IMR-90 (cell line): ENCODE measurements at regions not wholly inside any gene's neighbourhood (a gene's known extent, or its start where the extent isn't known, plus 50 kb on each side); places are given as distances from the start of the nearest gene placed in this dataset.

ENCODE experiments used
- ATAC-seq: fragments of 200-7000 bp; cut with Tn5 transposase; 2 replicates; pipeline ENCODE4 v1.9.1; 2020; ENCODE audit warnings: low read depth, mild to moderate bottlenecking, moderate library complexity
- BruUV-seq: library from RNA; stranded (reverse); fragments of 400-500 nt; replicated peaks from 2 replicates; lab custom pipeline; 2021; lab: Mats Ljungman, UMichigan
- CTCF ChIA-PET: fragments of 300-600 bp; formaldehyde crosslinking; extraction: SDS; loops from one replicate; lab custom pipeline; 2021; ENCODE audit warnings: antibody characterized with exemption; lab: Yijun Ruan, JAX
- POLR2A ChIA-PET: fragments of 300-600 bp; sonication (Branson Sonifier 250); formaldehyde crosslinking; loops from one replicate; lab custom pipeline; 2022; ENCODE audit warnings: antibody characterized with exemption; ENCODE audit not compliant: unreplicated experiment; lab: Charles Lee
- DNase-seq: peaks from one replicate; pipeline ENCODE4 v3.0.0; 2013
- H2AFZ ChIP-seq: replicated peaks from 2 replicates; pipeline ENCODE3; 2013; ENCODE audit warnings: low read length, mild to moderate bottlenecking; ENCODE audit not compliant: poor library complexity
- H2AK5ac ChIP-seq: 2 replicates; pipeline ENCODE4 v1.6.1; 2013; ENCODE audit warnings: low read depth, low read length, inconsistent platforms
- H2AK9ac ChIP-seq: replicated peaks from 2 replicates; pipeline ENCODE3; 2013; ENCODE audit warnings: mild to moderate bottlenecking, low read depth, low read length, moderate library complexity; ENCODE audit not compliant: poor library complexity
- H2BK120ac ChIP-seq: 2 replicates; pipeline ENCODE4 v1.6.1; 2013; ENCODE audit warnings: low read depth, low read length, inconsistent platforms
- H2BK15ac ChIP-seq: 3 replicates; pipeline ENCODE4 v1.6.1; 2013; ENCODE audit warnings: low read depth, low read length, inconsistent platforms
- H2BK20ac ChIP-seq: 2 replicates; pipeline ENCODE4 v1.6.1; 2013; ENCODE audit warnings: low read depth, mild to moderate bottlenecking, inconsistent platforms, low read length, moderate library complexity
- H2BK5ac ChIP-seq: 2 replicates; pipeline ENCODE4 v1.6.1; 2013; ENCODE audit warnings: mild to moderate bottlenecking, low read depth, low read length, inconsistent platforms; ENCODE audit not compliant: poor library complexity, severe bottlenecking
- H3K14ac ChIP-seq: replicated peaks from 2 replicates; pipeline ENCODE4 v1.6.1; 2013; ENCODE audit warnings: low read depth, low read length, inconsistent platforms
- H3K18ac ChIP-seq: 2 replicates; pipeline ENCODE4 v1.6.1; 2013; ENCODE audit warnings: low read depth, low read length, control low read depth
- H3K23ac ChIP-seq: 2 replicates; pipeline ENCODE4 v1.6.1; 2013; ENCODE audit warnings: low read depth, low read length, inconsistent platforms
- H3K27ac ChIP-seq: 2 replicates; pipeline ENCODE4 v1.5.1; 2013; ENCODE audit warnings: mild to moderate bottlenecking, control low read depth, low read length; ENCODE audit not compliant: insufficient read depth
- H3K27me3 ChIP-seq: 2 replicates; pipeline ENCODE4 v1.6.1; 2013; ENCODE audit warnings: low read length; ENCODE audit not compliant: control insufficient read depth, insufficient read depth
- H3K36me3 ChIP-seq: 2 replicates; pipeline ENCODE4 v1.6.1; 2013; ENCODE audit warnings: low read length, mixed read lengths; ENCODE audit not compliant: control insufficient read depth, insufficient read depth
- H3K4ac ChIP-seq: 2 replicates; pipeline ENCODE4 v1.6.1; 2013; ENCODE audit warnings: low read depth, low read length, inconsistent platforms
- H3K4me1 ChIP-seq: 2 replicates; pipeline ENCODE4 v1.6.1; 2013; ENCODE audit warnings: low read length, mixed read lengths; ENCODE audit not compliant: control insufficient read depth, insufficient read depth
- H3K4me2 ChIP-seq: 2 replicates; pipeline ENCODE4 v1.6.1; 2013; ENCODE audit warnings: low read depth, mild to moderate bottlenecking, control low read depth, low read length, moderate library complexity
- H3K4me3 ChIP-seq: 2 replicates; pipeline ENCODE4 v1.5.1; 2013; ENCODE audit warnings: low read depth, mild to moderate bottlenecking, control low read depth, low read length, moderate library complexity; ENCODE audit not compliant: insufficient read depth
- H3K56ac ChIP-seq: 2 replicates; pipeline ENCODE4 v1.6.1; 2013; ENCODE audit warnings: low read length, inconsistent platforms; ENCODE audit not compliant: insufficient read depth; ENCODE audit errors: extremely low read depth
- H3K79me1 ChIP-seq, 2 experiments: 2 replicates each; pipeline ENCODE4 v1.6.1; 2013; ENCODE audit warnings: low read length in 2 of 2, inconsistent platforms in 1 of 2, low read depth in 1 of 2
- H3K9ac ChIP-seq: 2 replicates; pipeline ENCODE4 v1.6.1; 2013; ENCODE audit warnings: low read depth, low read length, control low read depth
- H3K9me1 ChIP-seq: 2 replicates; pipeline ENCODE4 v1.6.1; 2013; ENCODE audit warnings: low read length, inconsistent platforms; ENCODE audit not compliant: insufficient read depth
- H3K9me3 ChIP-seq: 2 replicates; pipeline ENCODE4 v1.6.1; 2013; ENCODE audit warnings: low read length; ENCODE audit not compliant: control insufficient read depth, insufficient read depth
- H4K20me1 ChIP-seq: 2 replicates; pipeline ENCODE4 v1.6.1; 2013; ENCODE audit warnings: low read length, inconsistent platforms; ENCODE audit not compliant: insufficient read depth
- H4K5ac ChIP-seq: 2 replicates; pipeline ENCODE4 v1.6.1; 2013; ENCODE audit warnings: mild to moderate bottlenecking, low read depth, low read length, control low read depth
- H4K8ac ChIP-seq, 2 experiments: 2 replicates each; pipeline ENCODE4 v1.6.1; 2013; ENCODE audit warnings: low read depth in 2 of 2, low read length in 2 of 2, control low read depth in 1 of 2, inconsistent platforms in 1 of 2
- H4K91ac ChIP-seq: 2 replicates; pipeline ENCODE4 v1.6.1; 2013; ENCODE audit warnings: low read depth, low read length, inconsistent platforms; ENCODE audit not compliant: insufficient read depth
- BHLHE40 ChIP-seq: fragments of 150-350 bp; IDR thresholded peaks from 2 replicates; pipeline ENCODE4 v1.6.1; 2016; ENCODE audit warnings: mild to moderate bottlenecking, low read depth, low read length
- CEBPB ChIP-seq: IDR thresholded peaks from 2 replicates; pipeline ENCODE4 v1.6.1; 2012; ENCODE audit warnings: low read depth, low read length, improper control_type of control experiment
- MAFK ChIP-seq: IDR thresholded peaks from 2 replicates; pipeline ENCODE4 v1.6.1; 2012; ENCODE audit warnings: low read depth, low read length, improper control_type of control experiment
- MAZ ChIP-seq: IDR thresholded peaks from 2 replicates; pipeline ENCODE4 v1.6.1; 2012; ENCODE audit warnings: low read depth, mild to moderate bottlenecking, low read length, improper control_type of control experiment, moderate library complexity, borderline replicate concordance
- MXI1 ChIP-seq: IDR thresholded peaks from 2 replicates; pipeline ENCODE4 v1.6.1; 2012; ENCODE audit warnings: low read depth, mild to moderate bottlenecking, low read length, moderate library complexity, borderline replicate concordance
- NFE2L2 ChIP-seq: fragments of 150-350 bp; IDR thresholded peaks from 2 replicates; pipeline ENCODE4 v1.6.1; 2016; ENCODE audit warnings: low read depth, mild to moderate bottlenecking, low read length
- RAD21 ChIP-seq: IDR thresholded peaks from 2 replicates; pipeline ENCODE4 v1.6.1; 2012; ENCODE audit warnings: low read length, improper control_type of control experiment
- RFX5 ChIP-seq: IDR thresholded peaks from 2 replicates; pipeline ENCODE4 v1.8.0; 2012; ENCODE audit warnings: low read depth, mild to moderate bottlenecking, low read length, moderate library complexity
- SMC3 ChIP-seq: fragments of 150-350 bp; IDR thresholded peaks from 2 replicates; pipeline ENCODE4 v1.6.1; 2016; ENCODE audit warnings: low read depth, mild to moderate bottlenecking, antibody characterized with exemption, low read length, moderate library complexity
- WGBS, 2 experiments: methylation state at CpG; one replicate each; pipeline versions ENCODE4 v1.1.5 to v1.1.7; 2013; ENCODE audit warnings: missing lambda C conversion rate in 2 of 2; ENCODE audit not compliant: insufficient read length in 1 of 2; ENCODE audit errors: extremely low coverage in 2 of 2; 5-methylcytosine and 5-hydroxymethylcytosine counted together
- dilution Hi-C: fragments of 300-500 bp; cut with HindIII; formaldehyde crosslinking; loops from one replicate; pipeline ENCODE4 v1.14.3; 2018; ENCODE audit warnings: low sequenced_read_pairs; ENCODE audit not compliant: unreplicated experiment
- in situ Hi-C: fragments of 300-500 bp; cut with MboI; formaldehyde crosslinking; loops from 3 replicates; pipeline ENCODE4 v1.14.3; 2019; ENCODE audit warnings: low sequenced_read_pairs, inconsistent platforms, mixed read lengths
- intact Hi-C: fragments of 100-400 bp; cut with micrococcal nuclease; formaldehyde crosslinking; loops from 2 replicates; pipeline ENCODE4 v1.10.0; 2022
- TF ChIP-seq, protein P1 (sequence below): conservative IDR thresholded peaks from 2 replicates; pipeline ENCODE4 v1.5.1; 2012; ENCODE audit warnings: mild to moderate bottlenecking, low read depth, low read length, improper control_type of control experiment
- TF ChIP-seq, protein P2 (sequence below): fragments of 150-350 bp; IDR thresholded peaks from 2 replicates; pipeline ENCODE4 v1.6.1; 2017; ENCODE audit warnings: mild to moderate bottlenecking, antibody characterized with exemption, low read length, low read depth
- TF ChIP-seq, protein P3 (sequence below): fragments of 150-350 bp; IDR thresholded peaks from 2 replicates; pipeline ENCODE4 v1.6.1; 2016; ENCODE audit warnings: low read depth, mild to moderate bottlenecking, low read length, moderate library complexity, borderline replicate concordance

DNA sequence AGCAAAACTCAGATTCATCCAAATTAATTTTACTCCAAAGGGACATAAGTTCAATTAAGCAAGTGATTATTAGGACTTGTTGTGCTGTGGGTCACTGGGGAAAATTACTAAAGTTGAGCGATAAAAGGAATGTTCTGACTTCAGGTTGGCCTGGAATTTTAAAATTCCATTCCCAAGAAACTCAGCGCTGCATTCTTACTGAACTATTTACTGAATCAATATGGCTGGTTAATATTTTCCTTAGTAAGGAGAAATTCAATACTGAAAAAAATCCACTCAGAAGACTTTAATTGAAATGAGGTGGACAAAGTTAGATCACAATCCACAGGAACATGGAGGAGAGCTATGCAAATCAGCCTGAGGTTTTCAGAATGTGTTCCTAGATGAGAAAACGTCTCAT, 578.9 kb upstream of the NR5A2 start:
- Histone ChIP-seq H3K79me1 (no peaks in the 10 kb centered on the region), H3K9me1 (no peaks in the 10 kb centered on the region), H3K9me3 (no peaks in the 10 kb centered on the region), H3K23ac (no peak overlapping the region), H2AFZ (no peak overlapping the region), H2BK20ac (no peak overlapping the region), H3K56ac (no peak overlapping the region), H3K9ac (no peak overlapping the region), H3K27me3 (no peaks in the 10 kb centered on the region), H3K27ac (no peak overlapping the region), H4K20me1 (no peaks in the 10 kb centered on the region), H3K14ac (no peak overlapping the region), H4K5ac (no peak overlapping the region), H3K4me1 (no peaks in the 10 kb centered on the region; the same call in 1 of the 2 replicates), H3K18ac (no peak overlapping the region), H4K8ac (no peak overlapping the region), H3K4ac (no peak overlapping the region), H2BK15ac (no peak overlapping the region), H3K4me2 (no peak overlapping the region), H3K4me3 (no peak overlapping the region), H3K36me3 (no peaks in the 10 kb centered on the region), H2AK9ac (no peak overlapping the region), H2BK5ac (no peak overlapping the region), H2AK5ac (no peak overlapping the region), H2BK120ac (no peak overlapping the region), H4K91ac (no peak overlapping the region)
- in situ Hi-C loops (no loop called here), dilution Hi-C loops (no loop called here), intact Hi-C loops (loop anchor here (10.0 kb wide), 1 partner anchor 1936 kb away; no protein-coding TSS in a partner anchor)
- POLR2A ChIA-PET = no interaction called here
- DNase-seq = no peak
- TF ChIP-seq NFE2L2 = no peak
- no peak for TF ChIP-seq RFX5
- TF ChIP-seq, protein P1, sequence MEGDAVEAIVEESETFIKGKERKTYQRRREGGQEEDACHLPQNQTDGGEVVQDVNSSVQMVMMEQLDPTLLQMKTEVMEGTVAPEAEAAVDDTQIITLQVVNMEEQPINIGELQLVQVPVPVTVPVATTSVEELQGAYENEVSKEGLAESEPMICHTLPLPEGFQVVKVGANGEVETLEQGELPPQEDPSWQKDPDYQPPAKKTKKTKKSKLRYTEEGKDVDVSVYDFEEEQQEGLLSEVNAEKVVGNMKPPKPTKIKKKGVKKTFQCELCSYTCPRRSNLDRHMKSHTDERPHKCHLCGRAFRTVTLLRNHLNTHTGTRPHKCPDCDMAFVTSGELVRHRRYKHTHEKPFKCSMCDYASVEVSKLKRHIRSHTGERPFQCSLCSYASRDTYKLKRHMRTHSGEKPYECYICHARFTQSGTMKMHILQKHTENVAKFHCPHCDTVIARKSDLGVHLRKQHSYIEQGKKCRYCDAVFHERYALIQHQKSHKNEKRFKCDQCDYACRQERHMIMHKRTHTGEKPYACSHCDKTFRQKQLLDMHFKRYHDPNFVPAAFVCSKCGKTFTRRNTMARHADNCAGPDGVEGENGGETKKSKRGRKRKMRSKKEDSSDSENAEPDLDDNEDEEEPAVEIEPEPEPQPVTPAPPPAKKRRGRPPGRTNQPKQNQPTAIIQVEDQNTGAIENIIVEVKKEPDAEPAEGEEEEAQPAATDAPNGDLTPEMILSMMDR = no peak
- TF ChIP-seq, protein P2, sequence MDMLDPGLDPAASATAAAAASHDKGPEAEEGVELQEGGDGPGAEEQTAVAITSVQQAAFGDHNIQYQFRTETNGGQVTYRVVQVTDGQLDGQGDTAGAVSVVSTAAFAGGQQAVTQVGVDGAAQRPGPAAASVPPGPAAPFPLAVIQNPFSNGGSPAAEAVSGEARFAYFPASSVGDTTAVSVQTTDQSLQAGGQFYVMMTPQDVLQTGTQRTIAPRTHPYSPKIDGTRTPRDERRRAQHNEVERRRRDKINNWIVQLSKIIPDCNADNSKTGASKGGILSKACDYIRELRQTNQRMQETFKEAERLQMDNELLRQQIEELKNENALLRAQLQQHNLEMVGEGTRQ = no peak
- no peak for TF ChIP-seq SMC3
- TF ChIP-seq BHLHE40 = no peak
- no peak for TF ChIP-seq CEBPB
- TF ChIP-seq MAFK = no peak
- TF ChIP-seq, protein P3, sequence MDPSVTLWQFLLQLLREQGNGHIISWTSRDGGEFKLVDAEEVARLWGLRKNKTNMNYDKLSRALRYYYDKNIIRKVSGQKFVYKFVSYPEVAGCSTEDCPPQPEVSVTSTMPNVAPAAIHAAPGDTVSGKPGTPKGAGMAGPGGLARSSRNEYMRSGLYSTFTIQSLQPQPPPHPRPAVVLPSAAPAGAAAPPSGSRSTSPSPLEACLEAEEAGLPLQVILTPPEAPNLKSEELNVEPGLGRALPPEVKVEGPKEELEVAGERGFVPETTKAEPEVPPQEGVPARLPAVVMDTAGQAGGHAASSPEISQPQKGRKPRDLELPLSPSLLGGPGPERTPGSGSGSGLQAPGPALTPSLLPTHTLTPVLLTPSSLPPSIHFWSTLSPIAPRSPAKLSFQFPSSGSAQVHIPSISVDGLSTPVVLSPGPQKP = no peak
- no peak for TF ChIP-seq RAD21
- TF ChIP-seq MXI1 = no peak
- TF ChIP-seq MAZ = no peak
- no TSS peak for BruUV-seq
- CTCF ChIA-PET = no interaction called here
- ATAC-seq = no peak
- WGBS, 2 experiments = no CpG with 5 or more reads among the region's 3 CpGs
